ENCODE measurements at regions not wholly inside any gene's neighbourhood (a gene's known extent, or its start where the extent isn't known, plus 50 kb on each side); places are given as distances from the start of the nearest gene placed in this dataset.

DNA sequence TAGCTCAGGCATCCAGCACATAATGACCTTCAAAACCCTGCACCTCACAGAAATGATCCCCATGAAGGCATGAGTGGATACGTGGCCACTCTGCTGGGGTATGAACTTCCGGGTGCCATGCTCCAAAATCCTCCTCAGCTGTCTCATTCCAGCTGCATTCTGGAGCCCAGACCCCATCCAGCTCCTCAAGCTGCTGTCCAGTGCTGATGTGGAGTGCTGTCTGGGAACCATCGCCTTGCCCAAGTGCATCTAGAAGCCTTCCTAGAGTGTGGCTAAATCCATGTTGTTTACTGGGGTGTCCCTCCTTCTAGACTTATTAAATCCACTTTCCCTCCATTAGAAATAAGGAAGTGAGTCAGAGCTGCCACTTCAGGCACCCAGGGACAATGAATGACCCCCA is 130.8 kb upstream of the PTPRT start:
- TF ChIP-seq, protein P1, sequence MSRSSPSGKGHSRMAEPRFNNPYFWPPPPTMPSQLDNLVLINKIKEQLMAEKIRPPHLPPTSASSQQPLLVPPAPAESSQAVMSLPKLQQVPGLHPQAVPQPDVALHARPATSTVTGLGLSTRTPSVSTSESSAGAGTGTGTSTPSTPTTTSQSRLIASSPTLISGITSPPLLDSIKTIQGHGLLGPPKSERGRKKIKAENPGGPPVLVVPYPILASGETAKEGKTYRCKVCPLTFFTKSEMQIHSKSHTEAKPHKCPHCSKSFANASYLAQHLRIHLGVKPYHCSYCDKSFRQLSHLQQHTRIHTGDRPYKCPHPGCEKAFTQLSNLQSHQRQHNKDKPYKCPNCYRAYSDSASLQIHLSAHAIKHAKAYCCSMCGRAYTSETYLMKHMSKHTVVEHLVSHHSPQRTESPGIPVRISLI (tag by site-specific recombination; IDR thresholded peaks at IDR 0.05): no peak
- TF ChIP-seq ZNF24 (tag by site-specific recombination; IDR thresholded peaks at IDR 0.05) (no peak), MYNN (tag by site-specific recombination; IDR thresholded peaks at IDR 0.05; ENCODE audit: borderline replicate concordance) (no peak), EGR2 (tag by site-specific recombination; IDR thresholded peaks at IDR 0.05; ENCODE audit: low read depth) (no peak), ZSCAN30 (tag by site-specific recombination; IDR thresholded peaks at IDR 0.05) (no peak), YY1 (tag by site-specific recombination; IDR thresholded peaks at IDR 0.05) (no peak), GLI4 (tag by site-specific recombination; IDR thresholded peaks at IDR 0.05) (no peak), ZNF514 (tag by site-specific recombination; IDR thresholded peaks at IDR 0.05) (no peak), ZBTB7A (tag by site-specific recombination; IDR thresholded peaks at IDR 0.05; ENCODE audit: low read depth) (no peak)
- TF ChIP-seq, protein P2, sequence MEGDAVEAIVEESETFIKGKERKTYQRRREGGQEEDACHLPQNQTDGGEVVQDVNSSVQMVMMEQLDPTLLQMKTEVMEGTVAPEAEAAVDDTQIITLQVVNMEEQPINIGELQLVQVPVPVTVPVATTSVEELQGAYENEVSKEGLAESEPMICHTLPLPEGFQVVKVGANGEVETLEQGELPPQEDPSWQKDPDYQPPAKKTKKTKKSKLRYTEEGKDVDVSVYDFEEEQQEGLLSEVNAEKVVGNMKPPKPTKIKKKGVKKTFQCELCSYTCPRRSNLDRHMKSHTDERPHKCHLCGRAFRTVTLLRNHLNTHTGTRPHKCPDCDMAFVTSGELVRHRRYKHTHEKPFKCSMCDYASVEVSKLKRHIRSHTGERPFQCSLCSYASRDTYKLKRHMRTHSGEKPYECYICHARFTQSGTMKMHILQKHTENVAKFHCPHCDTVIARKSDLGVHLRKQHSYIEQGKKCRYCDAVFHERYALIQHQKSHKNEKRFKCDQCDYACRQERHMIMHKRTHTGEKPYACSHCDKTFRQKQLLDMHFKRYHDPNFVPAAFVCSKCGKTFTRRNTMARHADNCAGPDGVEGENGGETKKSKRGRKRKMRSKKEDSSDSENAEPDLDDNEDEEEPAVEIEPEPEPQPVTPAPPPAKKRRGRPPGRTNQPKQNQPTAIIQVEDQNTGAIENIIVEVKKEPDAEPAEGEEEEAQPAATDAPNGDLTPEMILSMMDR (tag by site-specific recombination; IDR thresholded peaks at IDR 0.05): no peak
- TF ChIP-seq, protein P3, sequence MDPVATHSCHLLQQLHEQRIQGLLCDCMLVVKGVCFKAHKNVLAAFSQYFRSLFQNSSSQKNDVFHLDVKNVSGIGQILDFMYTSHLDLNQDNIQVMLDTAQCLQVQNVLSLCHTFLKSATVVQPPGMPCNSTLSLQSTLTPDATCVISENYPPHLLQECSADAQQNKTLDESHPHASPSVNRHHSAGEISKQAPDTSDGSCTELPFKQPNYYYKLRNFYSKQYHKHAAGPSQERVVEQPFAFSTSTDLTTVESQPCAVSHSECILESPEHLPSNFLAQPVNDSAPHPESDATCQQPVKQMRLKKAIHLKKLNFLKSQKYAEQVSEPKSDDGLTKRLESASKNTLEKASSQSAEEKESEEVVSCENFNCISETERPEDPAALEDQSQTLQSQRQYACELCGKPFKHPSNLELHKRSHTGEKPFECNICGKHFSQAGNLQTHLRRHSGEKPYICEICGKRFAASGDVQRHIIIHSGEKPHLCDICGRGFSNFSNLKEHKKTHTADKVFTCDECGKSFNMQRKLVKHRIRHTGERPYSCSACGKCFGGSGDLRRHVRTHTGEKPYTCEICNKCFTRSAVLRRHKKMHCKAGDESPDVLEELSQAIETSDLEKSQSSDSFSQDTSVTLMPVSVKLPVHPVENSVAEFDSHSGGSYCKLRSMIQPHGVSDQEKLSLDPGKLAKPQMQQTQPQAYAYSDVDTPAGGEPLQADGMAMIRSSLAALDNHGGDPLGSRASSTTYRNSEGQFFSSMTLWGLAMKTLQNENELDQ (tag by site-specific recombination; IDR thresholded peaks at IDR 0.05; ENCODE audit: low read depth): no peak
- TF ChIP-seq, protein P4, sequence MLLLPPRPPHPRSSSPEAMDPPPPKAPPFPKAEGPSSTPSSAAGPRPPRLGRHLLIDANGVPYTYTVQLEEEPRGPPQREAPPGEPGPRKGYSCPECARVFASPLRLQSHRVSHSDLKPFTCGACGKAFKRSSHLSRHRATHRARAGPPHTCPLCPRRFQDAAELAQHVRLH (tag by site-specific recombination; IDR thresholded peaks at IDR 0.05): no peak

Data from HEK293 (cell line).